HEK293 (cell line): ENCODE measurements at regions not wholly inside any gene's neighbourhood (a gene's known extent, or its start where the extent isn't known, plus 50 kb on each side); places are given as distances from the start of the nearest gene placed in this dataset.

Experiments used
- CTCF ChIA-PET: fragments of 350-600 bp; formaldehyde crosslinking; extraction: SDS; loops from one replicate; lab custom pipeline; 2021; ENCODE audit warnings: antibody characterized with exemption; lab: Yijun Ruan, JAX
- POLR2A ChIA-PET: fragments of 300-600 bp; formaldehyde crosslinking; extraction: SDS; loops from one replicate; lab custom pipeline; 2020; ENCODE audit warnings: antibody characterized with exemption, inconsistent platforms; lab: Yijun Ruan, JAX
- H3K27ac ChIP-seq: fragments of 200-500 bp; sonication (Bioruptor generic); 2 replicates; pipeline ENCODE4 v1.5.1; 2014; ENCODE audit warnings: low read depth, low read length, control low read depth, inconsistent platforms; ENCODE audit errors: extremely low read depth
- H3K36me3 ChIP-seq, 2 experiments: fragments of 200-500 bp in 1 of 2; sonication (Bioruptor generic) in 1 of 2; 1 replicate in 1 of 2; 2 replicates in 1 of 2; pipeline ENCODE4 v1.5.1; 2014 to 2017; ENCODE audit warnings: inconsistent platforms in 2 of 2, low read length in 2 of 2; ENCODE audit not compliant: control insufficient read depth in 2 of 2, insufficient read depth in 1 of 2
- H3K4me1 ChIP-seq: fragments of 200-500 bp; sonication (Bioruptor generic); 2 replicates; pipeline ENCODE4 v1.5.1; 2014; ENCODE audit warnings: mild to moderate bottlenecking, low read length, inconsistent platforms; ENCODE audit not compliant: control insufficient read depth, insufficient read depth
- H3K4me3 ChIP-seq: 2 replicates; pipeline ENCODE4 v1.5.1; 2011; ENCODE audit warnings: low read depth, mild to moderate bottlenecking, control low read depth, low read length, moderate library complexity
- H3K9me3 ChIP-seq: fragments of 200-500 bp; sonication (Bioruptor generic); 2 replicates; pipeline ENCODE4 v1.5.1; 2014; ENCODE audit warnings: low read depth, low read length, inconsistent platforms; ENCODE audit not compliant: control insufficient read depth, insufficient read depth
- GFI1B ChIP-seq: fragments of 450-650 bp; formaldehyde crosslinking; IDR thresholded peaks from 2 replicates; pipeline ENCODE4 v1.5.1; 2016; ENCODE audit warnings: missing biosample characterization, missing genetic modification characterization
- GLI2 ChIP-seq: fragments of 450-650 bp; formaldehyde crosslinking; IDR thresholded peaks from 2 replicates; pipeline ENCODE4; 2017; ENCODE audit warnings: missing biosample characterization, missing genetic modification characterization, low read depth, borderline replicate concordance
- HOXC10 ChIP-seq: sonication (generic); formaldehyde crosslinking; IDR thresholded peaks from 2 replicates; pipeline ENCODE4 v1.8.1; 2023; ENCODE audit warnings: mild to moderate bottlenecking, missing genetic modification reagents
- HOXD13 ChIP-seq: sonication (generic); formaldehyde crosslinking; IDR thresholded peaks from 2 replicates; pipeline ENCODE4 v1.8.0; 2022; ENCODE audit warnings: missing genetic modification reagents, borderline replicate concordance
- INSM2 ChIP-seq: fragments of 450-650 bp; formaldehyde crosslinking; IDR thresholded peaks from 2 replicates; pipeline ENCODE4 v1.5.1; 2016; ENCODE audit warnings: missing biosample characterization, missing genetic modification characterization
- OSR2 ChIP-seq: fragments of 450-650 bp; formaldehyde crosslinking; IDR thresholded peaks from 2 replicates; pipeline ENCODE4 v1.5.1; 2016; ENCODE audit warnings: missing biosample characterization, missing genetic modification characterization
- PBX3 ChIP-seq: sonication (generic); formaldehyde crosslinking; IDR thresholded peaks from 2 replicates; pipeline ENCODE4 v1.8.1; 2022; ENCODE audit warnings: mild to moderate bottlenecking, moderate library complexity, missing genetic modification reagents
- PRDM2 ChIP-seq: fragments of 450-650 bp; formaldehyde crosslinking; IDR thresholded peaks from 2 replicates; pipeline ENCODE4 v1.5.1; 2016; ENCODE audit warnings: missing biosample characterization, missing genetic modification characterization, borderline replicate concordance
- SP7 ChIP-seq: fragments of 450-650 bp; formaldehyde crosslinking; IDR thresholded peaks from 2 replicates; pipeline ENCODE4 v1.5.1; 2016; ENCODE audit warnings: missing biosample characterization, missing genetic modification characterization
- ZBTB1 ChIP-seq: fragments of 450-650 bp; formaldehyde crosslinking; IDR thresholded peaks from 2 replicates; pipeline ENCODE4 v1.5.1; 2016; ENCODE audit warnings: missing biosample characterization, missing genetic modification characterization
- ZBTB21 ChIP-seq: fragments of 450-650 bp; formaldehyde crosslinking; IDR thresholded peaks from 2 replicates; pipeline ENCODE4 v1.5.1; 2017; ENCODE audit warnings: missing biosample characterization, missing genetic modification characterization
- ZBTB48 ChIP-seq: fragments of 450-650 bp; formaldehyde crosslinking; IDR thresholded peaks from 2 replicates; pipeline ENCODE4 v1.5.1; 2016; ENCODE audit warnings: missing biosample characterization, missing genetic modification characterization
- ZBTB6 ChIP-seq: fragments of 450-650 bp; formaldehyde crosslinking; IDR thresholded peaks from 2 replicates; pipeline ENCODE4 v1.5.1; 2017; ENCODE audit warnings: missing biosample characterization, missing genetic modification characterization
- ZFP37 ChIP-seq: fragments of 450-650 bp; formaldehyde crosslinking; IDR thresholded peaks from 2 replicates; pipeline ENCODE4 v1.5.1; 2016; ENCODE audit warnings: missing biosample characterization, missing genetic modification characterization
- ZNF24 ChIP-seq: fragments of 450-650 bp; formaldehyde crosslinking; IDR thresholded peaks from 2 replicates; pipeline ENCODE4 v1.5.1; 2016; ENCODE audit warnings: missing biosample characterization, missing genetic modification characterization
- ZNF302 ChIP-seq: fragments of 450-650 bp; formaldehyde crosslinking; IDR thresholded peaks from 2 replicates; pipeline ENCODE4 v1.5.1; 2016; ENCODE audit warnings: missing biosample characterization, missing genetic modification characterization, low read depth
- ZNF341 ChIP-seq: fragments of 450-650 bp; formaldehyde crosslinking; IDR thresholded peaks from 2 replicates; pipeline ENCODE4; 2016; ENCODE audit warnings: low read depth, missing biosample characterization, missing genetic modification characterization
- ZNF416 ChIP-seq: fragments of 450-650 bp; formaldehyde crosslinking; IDR thresholded peaks from 2 replicates; pipeline ENCODE4 v1.5.1; 2016; ENCODE audit warnings: missing biosample characterization, missing genetic modification characterization
- ZNF518A ChIP-seq: fragments of 450-650 bp; formaldehyde crosslinking; conservative IDR thresholded peaks from 2 replicates; pipeline ENCODE4 v1.5.1; 2016; ENCODE audit warnings: low read depth, missing biosample characterization, missing genetic modification characterization
- ZNF629 ChIP-seq: fragments of 450-650 bp; formaldehyde crosslinking; IDR thresholded peaks from 2 replicates; pipeline ENCODE4 v1.5.1; 2017; ENCODE audit warnings: missing biosample characterization, missing genetic modification characterization
- ZNF670 ChIP-seq: fragments of 450-650 bp; formaldehyde crosslinking; IDR thresholded peaks from 2 replicates; pipeline ENCODE4 v1.5.1; 2016; ENCODE audit warnings: missing biosample characterization, missing genetic modification characterization, low read depth

GRCh38 chr1:14057640-14058039 is 357.7 kb downstream of the PRDM2 start (continued):
- TF ChIP-seq PRDM2: no peak
- TF ChIP-seq ZNF416 (tag by site-specific recombination): no peak
- no peak for TF ChIP-seq HOXD13 (CRISPR knock-in tag)
- no peak for TF ChIP-seq ZNF341 (tag by site-specific recombination)

DNA sequence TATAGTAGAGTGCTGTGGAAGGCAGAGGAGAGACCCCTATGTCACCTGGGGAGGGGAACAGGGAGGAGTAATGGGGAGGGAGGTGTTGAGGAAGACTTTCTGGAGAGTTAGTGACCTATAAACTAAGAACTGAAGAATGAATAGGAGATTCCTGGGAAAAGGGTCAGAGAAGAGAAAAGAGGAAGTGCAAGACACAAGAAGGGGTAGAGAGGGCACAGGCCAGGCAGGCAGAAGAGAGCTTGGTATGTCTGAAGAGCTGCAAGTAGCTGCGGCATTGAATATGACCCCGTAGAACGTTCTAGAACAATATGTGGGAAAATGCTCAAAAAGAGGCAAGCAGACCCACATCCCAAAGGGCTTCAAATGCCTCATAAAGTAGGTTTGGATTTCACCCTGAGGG is 361.2 kb downstream of the PRDM2 start:
- H3K36me3 ChIP-seq: no peaks in the 10 kb centered on the region
- no peaks in the 10 kb centered on the region for H3K4me1 ChIP-seq
- no peaks in the 10 kb centered on the region for H3K9me3 ChIP-seq
- H3K4me3 ChIP-seq: no peak overlapping the region
- ChIA-PET POLR2A (no interaction called here), CTCF (interaction anchor here (0.6 kb wide), 1 partner anchor 9 kb away, joined by 4 read pairs; no protein-coding TSS in a partner anchor)
- TF ChIP-seq HOXC10 (no peak), ZBTB48 (tag by site-specific recombination) (no peak), ZNF24 (tag by site-specific recombination) (no peak), ZNF302 (tag by site-specific recombination) (no peak), ZBTB6 (no peak), INSM2 (no peak), ZNF670 (no peak), PBX3 (no peak), ZFP37 (tag by site-specific recombination) (no peak), ZNF629 (tag by site-specific recombination) (no peak), ZBTB21 (tag by site-specific recombination) (no peak)
- no peak overlapping the region for H3K27ac ChIP-seq

GRCh38 chr1:14061722-14062121 is 361.7 kb downstream of the PRDM2 start:
- CTCF ChIA-PET: interaction anchor here (0.6 to 0.7 kb wide), 2 partner anchors 8 to 725 kb away, joined by 3 to 4 read pairs; no protein-coding TSS in a partner anchor
- no peaks in the 10 kb centered on the region for H3K4me1 ChIP-seq
- POLR2A ChIA-PET: no interaction called here
- H3K36me3 ChIP-seq: no peaks in the 10 kb centered on the region
- no peak overlapping the region for H3K4me3 ChIP-seq
- no peak overlapping the region for H3K27ac ChIP-seq
- H3K9me3 ChIP-seq: no peaks in the 10 kb centered on the region
- TF ChIP-seq GFI1B (tag by site-specific recombination): no peak
- no peak for TF ChIP-seq OSR2 (tag by site-specific recombination)
- no peak for TF ChIP-seq ZNF518A (tag by site-specific recombination)
- no peak for TF ChIP-seq GLI2 (tag by site-specific recombination)
- TF ChIP-seq ZBTB1: no peak
- no peak for TF ChIP-seq SP7 (tag by site-specific recombination)
